ENCODE measurements at regions not wholly inside any gene's neighbourhood (a gene's known extent, or its start where the extent isn't known, plus 50 kb on each side); places are given as distances from the start of the nearest gene placed in this dataset.
"Not testable (repeated sequence)": the region's sequence is repeated elsewhere in the genome, so short reads cannot be mapped to it uniquely, and the experiment has no call there.

DNA sequence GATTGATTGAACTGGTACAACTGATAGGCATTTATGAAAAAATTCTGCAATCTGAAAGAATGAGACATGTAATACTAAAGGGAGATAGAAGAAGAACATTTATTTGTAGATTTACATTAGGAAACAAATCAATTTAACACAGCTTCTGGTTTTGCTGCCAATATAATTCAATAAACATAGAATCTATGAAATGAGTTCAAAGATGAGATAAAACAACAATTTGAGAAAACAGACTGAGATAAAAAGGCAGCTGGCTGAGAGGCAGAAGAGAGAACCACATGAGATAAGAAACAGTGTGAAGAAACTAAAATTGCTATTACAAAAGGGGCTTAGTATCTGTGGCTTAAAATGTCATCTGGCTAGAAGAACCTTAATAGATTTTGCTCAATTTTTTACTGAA is 176.6 kb downstream of the PYDC2 start:
- intact Hi-C loops (cut with DNase I) = no loop called here
- DNase-seq (ENCODE audit: missing footprints) = no peak

DNA sequence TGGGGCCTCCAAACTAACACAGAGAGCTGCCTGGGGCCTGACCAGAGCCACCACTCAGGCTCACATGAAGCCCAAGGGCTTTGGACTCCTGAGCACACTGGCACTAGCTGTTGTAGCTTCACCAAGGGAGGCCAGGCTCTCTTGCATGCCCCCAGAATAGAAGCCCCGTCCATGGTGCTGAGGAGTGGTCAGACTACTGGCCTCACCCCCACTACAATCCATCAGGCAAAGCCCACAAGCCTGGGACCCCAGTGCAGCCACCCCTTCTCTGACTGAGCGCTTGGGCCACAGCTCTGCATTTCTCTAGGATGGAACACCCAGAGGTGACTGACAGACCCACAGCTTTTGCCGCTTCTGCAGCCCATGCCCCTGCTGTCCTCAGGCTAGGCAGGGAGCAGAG is 180.8 kb downstream of the PYDC2 start:
- intact Hi-C loops (cut with DNase I) = no loop called here
- no peak for ATAC-seq

More for the DNA sequence above, 176.6 kb downstream of the PYDC2 start:
- ATAC-seq = no peak

DNA sequence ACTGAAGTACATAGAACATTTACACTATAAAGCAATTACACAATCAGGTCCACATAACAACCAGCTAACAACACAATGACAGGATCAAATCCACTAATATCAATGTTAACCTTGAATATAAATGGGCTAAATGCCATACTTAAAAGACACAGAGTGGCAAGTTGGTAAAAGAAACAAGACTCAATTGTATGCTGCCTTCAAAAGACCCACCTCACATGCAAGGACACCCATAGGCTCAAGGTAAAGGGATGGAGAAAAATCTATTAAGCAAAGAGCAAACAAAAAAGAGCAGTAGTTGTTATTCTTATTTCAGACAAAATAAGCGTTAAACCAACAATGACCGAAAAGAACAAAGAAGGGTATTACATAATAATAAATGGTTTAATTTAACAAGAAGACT is 183.3 kb downstream of the PYDC2 start:
- DNase-seq (ENCODE audit: missing footprints) (no peak), ATAC-seq (no peak)
- intact Hi-C loops (cut with DNase I) = no loop called here

More for the DNA sequence above, 180.8 kb downstream of the PYDC2 start:
- DNase-seq (ENCODE audit: missing footprints) = no peak

DNA sequence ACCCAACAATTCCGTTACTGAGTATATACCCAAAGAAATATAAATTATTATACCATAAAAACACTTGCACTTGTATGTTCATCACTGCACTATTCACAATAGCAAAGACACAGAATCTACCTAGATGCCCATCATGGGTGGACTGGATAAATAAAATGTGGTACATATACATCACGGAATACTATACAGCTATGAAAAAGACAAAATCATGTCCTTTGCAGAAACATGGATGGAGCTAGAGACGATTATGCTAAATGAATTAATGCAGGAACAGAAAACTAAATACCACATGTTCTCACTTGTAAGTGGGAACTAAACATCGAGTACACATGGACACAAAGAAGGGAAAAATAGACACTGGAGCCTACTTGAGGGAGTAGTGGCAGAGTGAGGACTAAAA is 185.3 kb downstream of the PYDC2 start:
- intact Hi-C loops (cut with DNase I) = no loop called here
- no peak for DNase-seq (ENCODE audit: missing footprints)
- ATAC-seq = no peak

DNA sequence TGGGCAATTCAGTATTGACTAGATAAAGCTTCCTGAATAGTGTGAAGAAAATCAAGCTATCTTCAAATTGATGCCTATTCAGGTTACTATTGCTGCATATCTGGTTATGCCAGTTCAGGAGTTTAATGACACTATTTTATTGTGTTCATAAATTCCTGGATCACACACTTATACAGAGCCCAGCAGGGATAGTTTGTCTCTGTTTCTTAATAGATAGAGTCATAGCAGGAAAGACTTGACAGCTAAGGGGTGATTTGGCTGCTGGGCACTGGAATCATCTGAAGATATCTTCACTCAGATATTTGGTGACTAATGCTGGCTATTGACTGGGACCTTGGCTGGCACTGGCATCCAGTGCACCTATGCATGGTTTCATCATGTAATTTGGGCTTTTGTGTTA is 187.8 kb downstream of the PYDC2 start:
- no peak for ATAC-seq
- intact Hi-C loops (cut with DNase I) = no loop called here
- no peak for DNase-seq (ENCODE audit: missing footprints)

DNA sequence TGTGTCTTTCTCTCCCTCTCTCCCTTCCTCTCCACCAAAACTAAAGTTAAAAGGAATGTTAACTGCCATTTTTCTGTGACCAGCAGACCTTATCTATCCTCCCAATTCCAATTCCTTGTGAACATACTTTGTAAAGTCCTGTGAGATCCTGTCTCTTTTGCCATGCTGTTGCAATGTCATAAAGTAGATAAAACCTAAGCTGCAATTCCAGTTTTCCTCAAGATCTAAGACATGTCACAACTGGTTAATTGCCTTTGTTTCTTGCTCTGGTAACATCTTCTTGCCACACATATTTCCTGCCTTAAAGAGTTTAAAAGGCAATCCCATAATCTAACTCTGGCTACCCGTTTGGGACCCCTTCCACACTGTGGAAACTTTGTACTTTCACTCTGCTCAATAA is 188.7 kb downstream of the PYDC2 start:
- no peak for DNase-seq (ENCODE audit: missing footprints)
- no peak for ATAC-seq
- intact Hi-C loops (cut with DNase I) = no loop called here

DNA sequence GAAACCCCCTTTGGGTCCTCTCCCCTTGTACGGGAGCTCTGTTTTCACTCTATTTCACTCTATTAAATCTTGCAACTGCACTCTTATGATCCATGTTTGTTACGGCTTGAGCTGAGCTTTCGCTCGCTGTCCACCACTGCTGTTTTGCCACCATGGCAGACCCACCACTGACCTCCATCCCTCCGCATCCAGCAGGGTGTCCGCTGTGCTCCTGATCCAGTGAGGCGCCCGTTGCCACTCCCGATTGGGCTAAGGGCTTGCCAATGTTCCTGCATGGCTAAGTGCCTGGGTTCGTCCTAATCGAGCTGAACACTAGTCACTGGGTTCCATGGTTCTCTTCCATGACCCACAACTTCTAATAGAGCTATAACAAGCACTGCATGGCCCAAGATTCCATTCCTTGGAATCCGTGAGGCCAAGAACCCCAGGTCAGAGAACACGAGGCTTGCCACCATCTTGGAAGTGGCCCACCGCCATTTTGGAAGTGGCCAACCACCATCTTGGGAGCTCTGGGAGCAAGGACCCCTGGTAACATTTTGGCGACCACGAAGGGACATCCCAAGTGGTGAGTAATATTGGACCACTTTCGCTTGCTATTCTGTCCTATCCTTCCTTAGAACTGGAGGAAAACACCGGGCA is 197.9 kb downstream of the PYDC2 start:
- DNase-seq (ENCODE audit: missing footprints); ATAC-seq; intact Hi-C loops (cut with DNase I): not testable (repeated sequence)

DNA sequence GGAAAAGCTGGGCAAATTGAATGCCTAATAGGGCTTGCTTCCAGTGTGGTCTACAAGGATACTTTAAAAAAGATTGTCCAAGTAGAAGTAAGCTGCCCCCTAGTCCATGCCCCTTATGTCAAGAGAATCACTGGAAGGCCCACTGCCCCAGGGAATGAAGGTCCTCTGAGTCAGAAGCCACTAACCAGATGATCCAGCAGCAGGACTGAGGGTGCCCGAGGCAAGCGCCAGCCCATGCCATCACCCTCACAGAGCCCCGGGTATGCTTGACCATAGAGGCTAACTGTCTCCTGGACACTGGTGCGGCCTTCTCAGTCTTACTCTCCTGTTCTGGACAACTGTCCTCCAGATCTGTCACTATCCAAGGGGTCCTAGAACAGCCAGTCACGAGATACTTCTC is 201.2 kb downstream of the PYDC2 start:
- ATAC-seq; DNase-seq (ENCODE audit: missing footprints); intact Hi-C loops (cut with DNase I): not testable (repeated sequence)

DNA sequence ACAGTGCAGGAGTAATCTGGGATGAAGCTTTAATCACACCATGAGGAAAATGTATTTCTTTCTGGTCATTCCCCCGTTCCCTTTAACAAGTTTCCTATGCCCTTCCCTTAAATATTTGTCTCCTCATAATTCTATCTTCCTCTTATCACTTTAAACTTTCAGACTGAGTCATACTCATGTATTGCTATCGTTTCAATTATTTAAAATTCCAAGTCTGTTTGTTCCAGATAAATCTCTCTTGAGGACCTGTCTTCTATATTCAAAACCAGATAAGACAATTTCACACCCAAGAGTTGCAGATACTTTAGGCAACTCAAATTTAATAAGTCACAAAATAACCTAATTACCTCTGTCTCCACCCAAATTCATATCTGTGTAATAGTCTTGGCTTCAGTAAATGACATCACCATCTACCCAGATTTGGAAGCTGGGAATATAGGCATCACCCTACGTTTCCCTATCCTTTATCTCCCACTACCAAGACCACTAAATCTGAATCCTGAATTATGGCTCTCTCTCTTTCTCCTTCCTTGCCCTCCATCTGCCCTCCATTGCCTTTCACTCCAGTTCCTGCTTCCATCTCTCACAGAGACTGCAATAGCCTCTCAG is 220.1 kb downstream of the PYDC2 start:
- ATAC-seq (no peak), DNase-seq (ENCODE audit: missing footprints) (no peak)
- intact Hi-C loops (cut with DNase I) = no loop called here

DNA sequence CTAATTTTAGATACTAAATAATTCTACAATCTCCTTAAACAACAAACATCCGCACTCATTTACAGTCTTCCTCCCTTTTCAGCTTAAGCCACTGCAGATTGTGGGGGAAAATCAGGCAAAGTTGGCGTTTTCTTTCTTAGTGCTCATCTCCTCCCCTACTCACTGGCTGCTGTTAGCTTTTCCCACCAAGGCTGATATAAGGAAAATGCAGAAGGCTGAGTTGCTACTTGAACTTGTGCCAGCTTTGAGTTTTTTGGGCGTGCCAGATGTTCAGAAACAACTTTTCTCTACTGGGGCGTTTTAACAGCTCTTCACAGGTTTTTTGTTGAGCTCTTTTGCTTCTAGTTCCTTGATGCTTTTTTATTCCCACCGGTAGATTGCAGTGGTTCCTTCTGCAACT is 222.0 kb downstream of the PYDC2 start:
- no peak for DNase-seq (ENCODE audit: missing footprints)
- intact Hi-C loops (cut with DNase I) = no loop called here
- ATAC-seq = no peak

DNA sequence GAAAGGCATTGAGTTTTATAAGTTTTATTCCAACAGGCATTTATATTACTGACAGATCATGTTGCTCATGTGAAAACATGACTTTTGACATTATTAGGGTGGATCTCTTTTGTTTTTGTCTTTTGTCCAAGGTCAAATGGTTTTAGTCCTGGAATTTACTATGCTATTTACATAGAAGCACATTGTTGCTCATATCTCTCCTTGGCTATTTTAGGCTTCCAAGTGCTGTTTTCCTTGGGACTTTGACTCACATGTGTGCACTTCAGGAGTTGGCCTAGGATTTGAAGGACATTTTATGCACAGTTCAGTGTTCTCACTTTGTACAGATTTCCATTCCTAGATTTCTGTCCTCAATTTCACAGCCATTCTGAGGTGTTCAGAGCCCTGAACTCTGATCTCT is 225.7 kb downstream of the PYDC2 start:
- ATAC-seq = no peak
- DNase-seq (ENCODE audit: missing footprints) = no peak
- intact Hi-C loops (cut with DNase I) = no loop called here

DNA sequence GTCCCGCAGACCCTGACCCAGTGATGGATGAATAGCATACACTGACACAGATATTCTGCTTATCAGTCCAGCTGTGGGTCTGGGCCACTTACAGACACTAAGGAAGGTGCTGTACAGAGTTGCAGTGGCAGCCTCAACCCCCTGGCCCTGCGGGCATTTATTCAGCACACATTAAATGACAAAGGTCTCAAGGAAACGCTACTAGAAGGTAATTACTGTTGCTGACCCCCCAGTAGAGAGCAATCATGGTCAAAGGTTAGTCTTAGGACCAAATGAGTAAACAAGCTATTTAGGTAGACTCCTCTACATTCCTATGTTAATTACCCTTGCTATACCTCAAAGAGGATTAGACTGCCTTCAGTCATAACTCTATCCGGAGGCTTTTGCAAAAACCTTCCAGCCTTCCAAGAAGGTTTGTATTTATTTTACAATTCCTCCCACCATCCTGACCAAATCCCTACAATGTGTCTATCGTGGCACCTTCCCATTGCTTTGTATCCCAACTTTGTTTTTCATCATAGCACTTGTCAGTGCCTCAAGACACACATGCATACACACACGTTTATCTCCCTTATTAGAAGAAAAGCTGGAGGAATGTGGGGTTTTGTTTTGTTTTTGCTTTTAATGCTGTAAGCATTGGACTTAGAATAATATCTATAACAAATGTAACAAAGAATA is 227.9 kb downstream of the PYDC2 start:
- ATAC-seq (no peak), DNase-seq (ENCODE audit: missing footprints) (no peak)
- intact Hi-C loops (cut with DNase I) = no loop called here

DNA sequence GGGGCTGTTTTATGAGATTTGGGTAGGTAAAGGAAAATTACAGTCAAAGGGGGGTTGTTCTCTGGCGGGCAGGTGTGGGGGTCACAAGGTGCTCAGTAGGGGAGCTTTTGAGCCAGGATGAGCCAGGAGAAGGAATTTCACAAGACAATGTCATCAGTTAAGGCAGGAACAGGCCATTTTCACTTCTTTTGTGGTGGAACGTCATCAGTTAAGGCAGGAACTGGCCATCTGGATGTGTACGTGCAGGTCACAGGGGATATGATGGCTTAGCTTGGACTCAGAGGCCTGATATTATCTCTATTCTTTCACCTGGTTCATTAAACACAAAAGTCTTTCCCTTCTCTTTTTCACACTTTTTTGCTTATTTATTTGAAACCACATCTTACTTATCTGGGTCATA is 230.2 kb downstream of the PYDC2 start:
- DNase-seq (ENCODE audit: missing footprints); intact Hi-C loops (cut with DNase I); ATAC-seq: not testable (repeated sequence)

DNA sequence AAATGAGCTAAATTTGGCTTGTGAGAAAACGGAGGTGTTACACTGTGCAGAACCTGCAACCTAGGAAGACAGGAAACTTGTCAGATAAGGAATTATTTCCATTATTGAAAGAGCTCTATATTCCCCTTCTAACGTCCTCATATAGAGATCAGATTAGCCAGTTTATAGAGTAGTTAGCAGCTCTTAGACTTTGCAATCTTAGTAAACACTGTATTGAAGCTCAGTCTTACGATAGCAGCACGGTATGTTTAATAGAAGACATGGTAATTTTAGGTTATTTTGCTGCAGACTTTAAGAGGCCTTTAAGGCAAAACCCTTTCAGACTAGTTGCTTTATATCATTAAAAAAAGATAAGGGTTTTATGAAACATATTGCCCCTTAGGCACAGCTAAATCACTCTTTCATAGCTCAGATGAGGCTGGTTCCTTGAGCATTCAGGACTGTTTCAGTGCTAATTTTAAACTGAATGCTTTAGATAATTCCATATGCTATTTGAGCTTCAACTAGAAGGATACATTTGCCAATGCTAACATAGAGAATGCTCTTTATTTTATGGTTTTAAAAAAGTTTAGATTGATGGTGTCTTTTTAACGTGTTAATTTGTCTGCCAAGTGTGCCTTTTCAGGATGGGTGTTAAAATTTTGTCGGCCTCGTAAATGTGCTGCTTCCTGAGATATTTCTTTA is 234.3 kb downstream of the PYDC2 start:
- intact Hi-C loops (cut with DNase I) = no loop called here
- DNase-seq (ENCODE audit: missing footprints) (no peak), ATAC-seq (no peak)

DNA sequence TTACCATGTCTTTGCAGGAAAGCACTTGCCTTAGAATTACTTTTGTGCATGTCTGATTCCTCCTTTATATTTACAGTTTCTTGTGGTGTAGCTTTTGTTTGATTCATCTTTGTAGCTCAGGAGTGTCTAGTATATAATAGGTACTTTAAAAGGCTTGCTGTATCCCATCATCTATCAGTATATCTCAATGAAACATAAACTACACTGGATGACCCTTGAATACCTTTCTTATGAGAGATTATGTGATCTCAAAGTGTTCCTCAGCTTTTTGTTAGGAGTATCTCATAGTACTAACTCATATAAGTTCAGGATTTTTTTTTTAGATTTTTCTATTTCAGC is 234.8 kb downstream of the PYDC2 start:
- intact Hi-C loops (cut with DNase I) = no loop called here
- no peak for ATAC-seq

DNA sequence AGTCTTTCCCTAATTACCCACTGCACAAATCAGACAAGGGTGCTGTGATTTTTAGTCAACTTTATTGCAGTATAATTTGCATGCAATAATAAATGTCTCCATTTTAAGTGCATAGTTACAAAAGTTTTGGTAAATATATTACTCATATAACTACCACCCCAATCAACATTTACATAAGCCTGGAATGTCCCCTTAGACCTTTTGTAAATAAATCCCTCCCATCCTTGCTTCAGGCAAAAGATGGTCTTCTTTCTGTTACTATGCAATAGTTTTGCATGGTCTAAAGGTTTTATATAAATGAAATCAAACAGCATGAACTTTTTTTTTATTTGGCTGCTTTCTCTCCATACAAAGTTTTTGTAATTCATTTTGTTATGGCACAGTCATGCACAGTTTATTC is 235.4 kb downstream of the PYDC2 start:
- intact Hi-C loops (cut with DNase I) = no loop called here
- ATAC-seq (no peak), DNase-seq (ENCODE audit: missing footprints) (no peak)

More for the DNA sequence above, 234.8 kb downstream of the PYDC2 start:
- no peak for DNase-seq (ENCODE audit: missing footprints)

DNA sequence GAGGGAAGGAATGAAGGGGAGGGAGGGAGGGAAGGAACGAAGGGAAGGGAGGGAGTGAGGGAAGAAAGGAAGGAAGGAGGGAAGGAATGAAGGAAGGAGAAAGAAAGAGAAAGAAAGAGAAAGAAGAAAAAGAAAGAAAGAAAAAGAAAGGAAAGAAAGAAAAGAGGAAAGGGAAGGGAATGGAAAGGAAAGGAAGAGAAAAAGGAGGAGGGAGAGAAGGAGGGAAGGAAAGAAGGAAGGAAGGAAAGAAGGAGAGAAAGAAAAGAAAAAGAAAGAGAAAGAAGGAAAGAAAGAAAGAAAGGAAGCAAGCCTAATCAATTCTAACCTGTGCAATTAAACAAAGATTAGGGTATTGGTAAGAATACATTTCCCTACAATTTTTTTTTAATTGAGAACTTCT is 238.6 kb downstream of the PYDC2 start:
- intact Hi-C loops (cut with DNase I) = no loop called here
- ATAC-seq (no peak), DNase-seq (ENCODE audit: missing footprints) (no peak)

DNA sequence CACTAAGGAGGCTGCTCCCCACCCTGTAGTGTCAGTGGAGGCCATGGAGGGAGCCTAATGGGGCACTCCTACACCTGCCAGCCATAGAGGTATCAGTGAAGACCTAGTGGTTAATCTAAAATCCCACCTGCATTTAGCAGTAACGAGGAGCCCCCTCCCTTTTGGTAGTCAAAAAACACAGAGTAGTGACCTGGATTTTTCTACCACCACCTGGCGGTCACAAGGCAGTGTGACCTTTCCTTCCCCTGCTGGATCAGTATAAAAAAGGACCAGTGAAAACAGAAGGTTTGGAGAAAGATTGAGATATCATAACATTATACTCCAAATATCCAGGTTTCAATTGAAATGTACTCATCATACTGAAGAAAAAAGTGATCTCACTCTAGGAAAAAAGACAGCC is 241.2 kb downstream of the PYDC2 start:
- no peak for ATAC-seq
- intact Hi-C loops (cut with DNase I) = no loop called here

DNA sequence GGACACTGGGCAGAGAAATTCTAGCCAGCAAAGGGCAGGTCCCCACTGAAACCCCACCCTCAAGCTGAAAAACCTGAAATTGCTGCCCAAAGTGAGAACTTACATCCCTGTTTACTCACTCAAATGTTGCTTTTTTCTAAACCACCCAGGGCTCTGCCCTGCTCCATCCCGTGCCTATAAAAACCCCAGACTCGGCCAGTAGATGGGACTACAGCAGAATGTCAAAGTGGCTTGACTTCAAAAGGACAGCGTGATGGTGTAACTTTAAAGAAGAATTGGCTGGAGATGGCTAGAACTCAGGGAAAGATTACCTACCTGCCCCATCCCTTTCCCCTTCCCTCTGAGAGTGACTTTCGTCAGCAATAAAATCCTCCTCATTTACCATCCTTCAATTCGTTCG is 246.9 kb downstream of the PYDC2 start:
- DNase-seq (ENCODE audit: missing footprints) (no peak), ATAC-seq (no peak)
- intact Hi-C loops (cut with DNase I) = no loop called here

More for the DNA sequence above, 241.2 kb downstream of the PYDC2 start:
- DNase-seq (ENCODE audit: missing footprints) = no peak

DNA sequence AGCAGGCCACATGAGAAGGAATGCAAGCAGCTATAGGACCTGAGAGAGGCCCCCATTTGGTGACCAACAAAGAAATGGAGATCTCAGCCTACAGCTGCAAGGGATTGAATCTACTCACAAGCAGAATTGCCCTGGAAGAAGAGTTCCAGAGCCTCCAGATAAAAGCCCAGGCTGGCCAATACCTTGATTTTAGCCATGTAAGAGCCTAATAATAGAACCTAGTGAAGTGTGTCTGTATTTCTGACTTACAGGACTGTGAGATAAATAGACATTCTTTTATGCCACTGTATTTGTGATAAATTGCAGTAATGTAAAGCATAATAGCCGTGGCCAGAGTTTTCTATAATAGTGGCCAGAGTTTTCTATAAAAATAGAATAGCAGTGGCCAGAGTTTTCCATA is 254.6 kb downstream of the PYDC2 start:
- ATAC-seq (peak; percentile 39), DNase-seq (ENCODE audit: missing footprints) (no peak)
- intact Hi-C loops (cut with DNase I) = no loop called here

Data from Right ventricle myocardium inferior (tissue), 1 donor.